ENCODE measurements at regions not wholly inside any gene's neighbourhood (a gene's known extent, or its start where the extent isn't known, plus 50 kb on each side); places are given as distances from the start of the nearest gene placed in this dataset.

- no peak overlapping the region for H3K4me3 ChIP-seq (ENCODE audit: low read depth, low read length)
- DNase-seq (ENCODE audit: low read depth), result no peak
Measured at GRCh38 chr3:99269606-99270351, 368.3 kb upstream of the DCBLD2 start.

- no peak overlapping the region for H3K4me3 ChIP-seq (ENCODE audit: low read depth, low read length)
- no peak for DNase-seq (ENCODE audit: low read depth)
Measured at GRCh38 chr3:99256788-99257187, 355.3 kb upstream of the DCBLD2 start.

DNA sequence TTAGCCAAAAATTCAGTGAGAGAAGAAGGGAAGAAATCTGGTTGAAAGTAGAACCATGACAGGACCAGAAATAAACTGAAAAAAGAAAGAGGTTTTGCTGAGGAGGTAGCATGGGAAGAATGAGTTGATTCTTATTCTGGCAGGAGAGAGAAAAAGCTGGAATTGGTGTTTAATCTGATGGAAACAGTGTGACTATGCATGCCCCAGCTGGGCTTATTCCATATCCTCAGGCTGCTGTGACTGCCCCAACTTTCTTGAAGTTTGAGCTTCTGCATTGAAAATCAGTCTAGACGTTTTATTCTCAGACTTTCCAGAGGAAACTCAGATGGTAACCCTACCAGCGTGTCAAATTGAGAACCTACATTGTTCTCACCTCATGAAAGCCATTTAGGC lies 352.5 kb upstream of the DCBLD2 start:
- no peak for DNase-seq (ENCODE audit: low read depth)

GRCh38 chr3:99250821-99251355 lies 349.4 kb upstream of the DCBLD2 start:
- H3K4me3 ChIP-seq (ENCODE audit: low read depth, low read length), result no peak overlapping the region
- DNase-seq (ENCODE audit: low read depth), result no peak

More for the DNA sequence above, 352.5 kb upstream of the DCBLD2 start:
- H3K4me3 ChIP-seq (ENCODE audit: low read depth, low read length), result no peak overlapping the region

DNA sequence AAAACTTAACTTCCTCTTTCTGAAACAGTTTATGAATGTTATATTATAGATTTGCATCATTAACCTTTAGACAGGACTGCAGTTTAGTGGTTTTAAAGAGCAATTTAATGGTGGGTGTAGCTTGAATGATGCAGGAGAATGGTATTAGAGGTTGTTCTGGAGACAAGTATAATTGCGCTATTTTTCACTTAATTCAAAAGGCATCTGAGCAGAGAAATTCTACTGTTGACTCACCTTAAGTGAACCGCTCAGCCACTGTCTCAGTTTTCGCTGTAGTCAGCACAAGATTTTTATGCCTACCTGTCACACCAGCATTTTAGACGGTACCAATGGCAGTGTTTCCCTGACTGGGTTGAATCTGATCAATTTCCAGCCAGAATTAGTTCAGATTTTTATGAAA lies 348.8 kb upstream of the DCBLD2 start:
- DNase-seq (ENCODE audit: low read depth), result peak; percentile 35
- no peak overlapping the region for H3K4me3 ChIP-seq (ENCODE audit: low read depth, low read length)

GRCh38 chr3:99249627-99250026 lies 348.1 kb upstream of the DCBLD2 start:
- no peak overlapping the region for H3K4me3 ChIP-seq (ENCODE audit: low read depth, low read length)
- no peak for DNase-seq (ENCODE audit: low read depth)

GRCh38 chr3:99248913-99249312 lies 347.4 kb upstream of the DCBLD2 start:
- H3K4me3 ChIP-seq (ENCODE audit: low read depth, low read length), result no peak overlapping the region
- DNase-seq (ENCODE audit: low read depth), result no peak

DNA sequence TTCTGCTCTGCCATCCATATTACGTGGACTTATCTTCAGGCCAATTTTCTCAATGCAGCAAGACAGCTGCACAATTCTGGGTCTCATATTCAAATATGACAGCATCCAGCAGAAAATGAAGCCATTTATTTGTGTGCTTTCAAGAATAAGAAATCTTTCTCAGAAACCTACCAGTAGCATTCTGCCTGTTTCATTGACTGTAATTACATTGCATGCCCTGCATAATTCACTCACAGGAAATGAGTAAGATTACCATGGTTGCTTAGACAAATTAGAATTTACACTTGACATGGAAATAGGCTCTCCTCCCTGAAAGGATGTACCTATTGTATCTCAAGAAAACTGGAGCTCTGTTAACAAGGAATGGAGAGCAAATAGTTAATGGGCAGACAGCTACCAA lies 346.6 kb upstream of the DCBLD2 start:
- no peak for DNase-seq (ENCODE audit: low read depth)

DNA sequence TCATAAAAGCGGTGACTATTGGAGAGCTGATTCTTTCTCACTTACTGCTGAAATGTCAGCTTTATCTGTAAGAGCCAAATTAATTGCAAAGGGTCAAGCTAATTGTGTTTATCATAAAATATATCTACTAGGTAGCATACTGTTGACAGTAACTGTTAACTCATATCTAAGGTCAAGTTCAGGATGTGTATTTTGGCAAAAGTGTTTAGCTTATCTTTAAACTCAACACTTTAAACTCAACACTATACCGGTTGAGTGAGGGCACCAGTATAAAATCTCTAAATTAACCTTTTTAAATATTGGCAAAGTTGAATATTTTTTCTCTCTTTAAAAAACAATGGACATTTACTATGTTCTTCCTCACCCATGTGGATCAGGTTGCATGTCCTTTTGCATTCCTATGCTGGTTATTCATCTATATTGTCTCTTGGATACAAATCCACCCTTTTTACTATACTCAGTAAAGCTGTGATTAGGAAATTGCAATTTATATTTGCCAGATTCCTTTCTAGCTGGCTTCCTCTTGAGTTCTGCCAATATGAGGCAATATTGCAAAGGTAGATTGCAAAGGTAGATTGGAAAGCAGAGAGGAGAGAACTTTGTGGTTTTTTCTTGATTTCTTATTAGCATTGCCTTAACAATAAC lies 344.6 kb upstream of the DCBLD2 start:
- DNase-seq (ENCODE audit: low read depth), result peak; percentile 38
- no peak overlapping the region for H3K4me3 ChIP-seq (ENCODE audit: low read depth, low read length)

More for the DNA sequence above, 346.6 kb upstream of the DCBLD2 start:
- no peak overlapping the region for H3K4me3 ChIP-seq (ENCODE audit: low read depth, low read length)

DNA sequence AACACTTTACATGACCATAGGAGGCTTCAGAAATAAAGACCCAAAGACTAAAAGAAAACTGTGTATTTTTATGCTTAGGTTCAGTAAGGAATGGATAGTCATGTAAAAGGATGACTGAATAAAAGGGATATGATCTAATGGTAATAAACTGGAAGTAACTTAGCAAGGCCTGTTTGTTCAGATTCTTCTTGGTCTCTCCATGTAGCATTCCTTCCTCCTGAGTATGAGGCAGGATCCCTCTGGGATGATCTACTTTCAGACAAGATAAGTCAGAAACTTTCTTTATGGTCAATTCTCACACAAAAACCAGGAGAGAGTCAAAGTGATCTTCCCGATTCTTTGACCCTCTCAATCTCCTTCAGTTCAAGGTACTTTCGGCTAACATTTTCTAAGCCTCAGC lies 340.8 kb upstream of the DCBLD2 start:
- DNase-seq (ENCODE audit: low read depth), result peak; percentile 26
- H3K4me3 ChIP-seq (ENCODE audit: low read depth, low read length), result no peak overlapping the region

DNA sequence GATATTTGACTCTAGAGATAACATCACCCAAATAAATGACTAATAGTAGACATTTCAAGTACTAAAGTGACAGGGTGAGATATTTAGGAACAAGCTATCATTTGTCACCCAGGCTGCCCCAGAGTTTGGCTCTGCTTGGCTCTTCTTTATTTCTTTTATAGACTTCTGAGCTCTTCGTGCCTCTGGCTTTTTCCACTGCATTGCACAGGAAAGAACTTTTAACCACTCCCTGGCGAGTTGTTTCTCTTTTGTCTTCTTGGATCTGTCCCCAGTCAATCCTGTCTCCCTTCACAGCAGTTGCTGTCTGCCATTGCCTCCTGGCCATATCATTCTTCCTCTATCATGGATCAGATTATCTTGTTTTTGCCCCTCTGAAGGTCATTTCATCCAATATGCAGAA lies 339.2 kb upstream of the DCBLD2 start:
- no peak overlapping the region for H3K4me3 ChIP-seq (ENCODE audit: low read depth, low read length)
- DNase-seq (ENCODE audit: low read depth), result no peak

- DNase-seq (ENCODE audit: low read depth), result no peak
- H3K4me3 ChIP-seq (ENCODE audit: low read depth, low read length), result no peak overlapping the region
Measured at GRCh38 chr3:99236576-99236975, 335.1 kb upstream of the DCBLD2 start.

DNA sequence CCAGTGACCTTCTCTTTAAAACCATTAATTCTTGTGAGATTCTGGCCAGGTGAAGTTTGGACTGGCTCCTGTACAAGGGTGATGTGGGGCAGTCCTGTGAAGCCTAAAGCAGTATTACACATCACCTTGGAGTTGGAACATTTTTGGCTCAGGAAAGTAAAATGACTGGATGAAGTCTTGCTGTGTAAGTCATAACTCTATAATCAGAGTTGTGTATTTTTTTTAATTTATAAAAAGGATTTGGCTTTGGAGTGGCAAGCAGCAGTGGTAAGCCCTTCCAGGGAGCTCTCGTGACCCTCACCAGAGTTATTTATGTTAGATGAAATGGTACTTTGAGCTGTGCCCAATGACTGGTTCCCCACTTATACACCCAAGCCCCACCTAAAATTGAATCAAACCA lies 331.2 kb upstream of the DCBLD2 start:
- no peak for DNase-seq (ENCODE audit: low read depth)
- H3K4me3 ChIP-seq (ENCODE audit: low read depth, low read length), result no peak overlapping the region

DNA sequence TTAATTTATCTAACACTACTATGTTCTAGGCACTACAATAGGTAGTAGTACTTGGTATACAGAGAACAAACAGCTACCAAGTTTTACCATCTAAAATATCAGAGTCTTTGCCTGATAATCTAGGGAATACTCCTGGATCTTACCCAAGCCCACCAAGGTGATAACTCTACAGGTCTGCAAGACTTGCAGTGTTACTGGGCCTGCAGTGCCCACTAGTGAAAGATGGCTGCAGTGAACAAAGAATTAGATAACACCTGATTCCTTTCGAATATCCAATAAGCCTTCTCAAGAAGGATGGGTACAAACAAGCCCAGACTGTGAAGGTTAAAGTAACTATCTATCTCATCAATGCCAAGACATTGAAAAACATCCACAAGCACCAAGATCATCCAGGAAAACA lies 317.0 kb upstream of the DCBLD2 start:
- H3K4me3 ChIP-seq (ENCODE audit: low read depth, low read length), result no peak overlapping the region
- DNase-seq (ENCODE audit: low read depth), result no peak

DNA sequence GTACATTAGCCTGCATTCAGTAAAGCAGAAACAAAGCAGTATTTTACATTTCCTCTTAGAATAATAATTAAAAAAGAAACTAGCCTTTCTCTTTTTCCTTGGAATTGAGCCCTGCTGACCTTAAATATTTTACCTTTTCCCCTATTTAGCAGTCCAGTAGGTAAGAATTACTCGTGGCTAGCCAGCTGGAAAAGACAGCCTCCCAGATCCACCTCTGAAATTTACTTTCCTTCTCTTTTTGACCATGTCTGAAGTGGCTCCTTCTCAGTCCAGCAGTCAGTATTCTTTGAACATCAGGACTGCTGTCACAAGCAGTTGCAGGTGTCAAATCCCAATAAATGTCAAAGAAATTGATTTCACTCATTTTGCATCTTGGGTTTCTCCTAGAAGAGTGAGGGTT lies 311.5 kb upstream of the DCBLD2 start:
- H3K4me3 ChIP-seq (ENCODE audit: low read depth, low read length), result no peak overlapping the region
- DNase-seq (ENCODE audit: low read depth), result no peak

DNA sequence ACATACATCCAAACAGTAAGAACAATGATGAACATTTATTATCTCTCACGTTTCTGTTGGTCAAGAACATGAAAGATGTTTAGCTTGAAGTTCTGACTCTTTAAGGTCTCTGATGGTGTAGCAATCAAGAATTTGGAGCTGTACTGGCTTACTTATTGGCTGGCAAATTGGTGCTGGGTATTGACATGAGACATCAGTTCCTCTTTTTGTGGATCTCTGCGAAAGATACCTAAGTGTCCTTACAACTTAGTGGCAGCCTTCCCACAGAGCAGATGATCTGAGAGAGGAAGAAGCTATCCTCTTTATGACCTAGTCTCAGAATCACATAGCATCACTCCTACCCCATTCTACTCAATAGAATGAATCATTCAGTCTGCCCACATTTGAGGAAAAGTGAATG lies 309.8 kb upstream of the DCBLD2 start:
- no peak overlapping the region for H3K4me3 ChIP-seq (ENCODE audit: low read depth, low read length)
- no peak for DNase-seq (ENCODE audit: low read depth)

DNA sequence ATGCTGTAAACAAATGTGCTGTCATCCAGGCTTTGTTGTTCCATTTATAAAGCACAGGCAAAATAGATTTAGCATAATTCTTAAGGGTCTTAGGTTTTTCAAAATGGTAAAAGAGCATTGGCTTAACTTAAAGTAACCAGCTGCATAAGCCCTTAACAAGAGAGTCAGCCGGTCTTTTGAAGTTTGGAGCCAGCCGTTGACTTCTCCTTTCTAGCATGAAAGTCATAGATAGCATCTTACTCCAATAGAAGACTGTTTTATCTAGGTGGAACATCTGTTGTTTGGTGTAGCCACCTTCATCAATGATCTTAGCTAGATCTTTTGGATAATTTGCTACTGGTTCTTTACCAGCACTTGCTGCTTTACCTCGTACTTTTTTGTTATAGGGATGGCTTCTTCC lies 297.5 kb upstream of the DCBLD2 start:
- no peak overlapping the region for H3K4me3 ChIP-seq (ENCODE audit: low read depth, low read length)
- DNase-seq (ENCODE audit: low read depth), result no peak

- no peak for DNase-seq (ENCODE audit: low read depth)
- H3K4me3 ChIP-seq (ENCODE audit: low read depth, low read length), result no peak overlapping the region
Measured at GRCh38 chr3:99191186-99191585, 289.7 kb upstream of the DCBLD2 start.

GRCh38 chr3:99188936-99189335 lies 287.4 kb upstream of the DCBLD2 start:
- no peak overlapping the region for H3K4me3 ChIP-seq (ENCODE audit: low read depth, low read length)
- DNase-seq (ENCODE audit: low read depth), result no peak

DNA sequence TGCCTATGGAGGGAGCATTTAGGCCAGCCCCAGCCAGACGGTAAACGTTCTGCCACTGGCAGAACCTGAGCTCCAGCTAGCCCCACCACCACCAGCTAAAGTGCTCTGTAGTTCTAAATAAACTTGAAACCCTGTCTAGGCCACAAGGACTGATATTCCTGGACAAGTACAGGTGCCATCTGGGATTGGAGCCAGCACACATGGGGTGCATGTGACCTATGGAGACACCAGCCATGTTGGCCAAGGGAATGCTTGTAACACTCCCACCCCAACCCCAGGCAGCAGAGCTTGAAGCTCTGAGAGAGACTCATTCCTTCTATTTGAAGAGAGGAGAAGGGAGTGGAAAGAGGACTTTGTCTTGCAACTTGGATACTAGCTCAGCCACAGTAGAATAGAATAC lies 284.5 kb upstream of the DCBLD2 start:
- no peak for DNase-seq (ENCODE audit: low read depth)
- no peak overlapping the region for H3K4me3 ChIP-seq (ENCODE audit: low read depth, low read length)

All from skeletal muscle cell (primary cell).